ENCODE measurements at regions not wholly inside any gene's neighbourhood (a gene's known extent, or its start where the extent isn't known, plus 50 kb on each side); places are given as distances from the start of the nearest gene placed in this dataset.

GRCh38 chr18:51266773-51267172 is 69.3 kb upstream of the MEX3C start:
- Histone ChIP-seq H3K27ac (ENCODE audit: extremely low read depth, low read depth, low read length) (no peak overlapping the region), H3K4me2 (ENCODE audit: insufficient read depth, low read length) (no peak overlapping the region), H3K9me1 (ENCODE audit: control insufficient read depth, insufficient read depth, low read length) (no peaks in the 10 kb centered on the region), H3K9ac (ENCODE audit: insufficient read depth in 1 of 2, low read depth in 2 of 2, low read length in 2 of 2) (no peak overlapping the region), H3K27me3 (ENCODE audit: control insufficient read depth in 2 of 2, insufficient read depth in 2 of 2, low read length in 2 of 2) (no peaks in the 10 kb centered on the region), H2AFZ (ENCODE audit: low read depth, low read length) (no peak overlapping the region), H3K79me2 (ENCODE audit: control insufficient read depth, insufficient read depth, low read length) (no peaks in the 10 kb centered on the region), H3K36me3 (ENCODE audit: control insufficient read depth, insufficient read depth, low read length) (no peaks in the 10 kb centered on the region), H3K4me1 (replicated peaks in 1 of 2; ENCODE audit: control insufficient read depth in 2 of 2, insufficient read depth in 2 of 2, low read length in 2 of 2) (no peaks in the 10 kb centered on the region), H3K9me3 (replicated peaks; ENCODE audit: control insufficient read depth, insufficient read depth, low read depth, low read length) (no peaks in the 10 kb centered on the region), H3K4me3 (no peak overlapping the region), H4K20me1 (replicated peaks; ENCODE audit: control insufficient read depth, insufficient read depth, low read length) (no peaks in the 10 kb centered on the region)
- POLR2A ChIA-PET = no interaction called here
- intact Hi-C loops (cut with micrococcal nuclease) (no loop called here), in situ Hi-C loops (cut with MboI) (no loop called here)
- DNase-seq (ENCODE audit: extremely low read depth in 1 of 4, low spot score in 3 of 4) = no peak
- CTCF ChIA-PET (ENCODE audit: low intra/inter-chr PET ratio) = no interaction called here
- no peak for TF ChIP-seq TAF9B (IDR thresholded peaks at IDR 0.05; ENCODE audit: partially characterized antibody)
- no peak for TF ChIP-seq CEBPG (CRISPR knock-in tag; IDR thresholded peaks at IDR 0.05)
- peak in 1 of 2 experiments; percentile 47; a peak in 1 of 4 replicates for TF ChIP-seq CEBPG (tag; conservative IDR thresholded peaks at IDR 0.05 in 1 of 2, IDR thresholded peaks at IDR 0.05 in 1 of 2)
- no peak for TF ChIP-seq SMAD2 (IDR thresholded peaks at IDR 0.05; ENCODE audit: low read depth, low read length)
- 0% methylated on average over 3 of the region's 4 CpGs for WGBS (ENCODE audit: insufficient coverage, low coverage, missing lambda C conversion rate)
- no peak for ATAC-seq
- FAIRE-seq = no peak
- BruUV-seq (replicated peaks) = no TSS peak

- Histone ChIP-seq H3K9ac (ENCODE audit: insufficient read depth in 1 of 2, low read depth in 2 of 2, low read length in 2 of 2) (no peak overlapping the region), H2AFZ (ENCODE audit: low read depth, low read length) (no peak overlapping the region), H3K79me2 (ENCODE audit: control insufficient read depth, insufficient read depth, low read length) (no peaks in the 10 kb centered on the region), H3K36me3 (ENCODE audit: control insufficient read depth, insufficient read depth, low read length) (no peaks in the 10 kb centered on the region), H3K27me3 (ENCODE audit: control insufficient read depth in 2 of 2, insufficient read depth in 2 of 2, low read length in 2 of 2) (no peaks in the 10 kb centered on the region; a peak in 1 of 5 replicates), H3K4me1 (replicated peaks in 1 of 2; ENCODE audit: control insufficient read depth in 2 of 2, insufficient read depth in 2 of 2, low read length in 2 of 2) (no peaks in the 10 kb centered on the region; a peak in 1 of 5 replicates), H3K9me3 (replicated peaks; ENCODE audit: control insufficient read depth, insufficient read depth, low read depth, low read length) (no peaks in the 10 kb centered on the region), H3K9me1 (ENCODE audit: control insufficient read depth, insufficient read depth, low read length) (no peaks in the 10 kb centered on the region), H4K20me1 (replicated peaks; ENCODE audit: control insufficient read depth, insufficient read depth, low read length) (no peaks in the 10 kb centered on the region), H3K4me3 (no peak overlapping the region), H3K27ac (ENCODE audit: extremely low read depth, low read depth, low read length) (no peak overlapping the region), H3K4me2 (ENCODE audit: insufficient read depth, low read length) (no peak overlapping the region)
- POLR2A ChIA-PET = no interaction called here
- intact Hi-C loops (cut with micrococcal nuclease) (loop anchor here (10.0 kb wide), 1 partner anchor 101 kb away; no protein-coding TSS in a partner anchor), in situ Hi-C loops (cut with MboI) (no loop called here)
- no peak for FAIRE-seq
- no TSS peak for BruUV-seq (replicated peaks)
- CTCF ChIA-PET (ENCODE audit: low intra/inter-chr PET ratio) = no interaction called here
- no peak for DNase-seq (ENCODE audit: extremely low read depth in 1 of 4, low spot score in 3 of 4)
- no peak for ATAC-seq
- no peak for TF ChIP-seq ZNF253 (CRISPR knock-in tag; conservative IDR thresholded peaks at IDR 0.05)
- TF ChIP-seq ZNF766 (CRISPR knock-in tag; conservative IDR thresholded peaks at IDR 0.05) = peak; percentile 89
- no peak for TF ChIP-seq HINFP (tag; conservative IDR thresholded peaks at IDR 0.05; ENCODE audit: low read depth)
- no peak for TF ChIP-seq ZNF133 (CRISPR knock-in tag; IDR thresholded peaks at IDR 0.05)
- TF ChIP-seq FOXJ3 (CRISPR knock-in tag; IDR thresholded peaks at IDR 0.05) = no peak
- TF ChIP-seq GATAD2A (IDR thresholded peaks at IDR 0.05) = no peak
- no peak for TF ChIP-seq GABPB2 (CRISPR knock-in tag; conservative IDR thresholded peaks at IDR 0.05)
- TF ChIP-seq MEF2A (IDR thresholded peaks at IDR 0.05; ENCODE audit: control insufficient read depth, low read depth, low read length) = no peak
Observed at GRCh38 chr18:51273437-51273836, 76.0 kb upstream of the MEX3C start.

All from K562 (cell line).